ENCODE measurements at regions not wholly inside any gene's neighbourhood (a gene's known extent, or its start where the extent isn't known, plus 50 kb on each side); places are given as distances from the start of the nearest gene placed in this dataset.
"Not testable (repeated sequence)": the region's sequence is repeated elsewhere in the genome, so short reads cannot be mapped to it uniquely, and the experiment has no call there.

GRCh38 chr3:14033023-14033422 lies 91.6 kb downstream of the CHCHD4 start:
- Histone ChIP-seq H3K27me3 (no peaks in the 10 kb centered on the region), H3K4me1 (no peaks in the 10 kb centered on the region), H3K4me3 (no peak overlapping the region), H3K27ac (no peak overlapping the region), H3K9me3 (no peaks in the 10 kb centered on the region), H3K36me3 (no peaks in the 10 kb centered on the region), H3K9ac (ENCODE audit: low read depth in 2 of 2, low read length in 2 of 2) (no peak overlapping the region)
- intact Hi-C loops (cut with DNase I): no loop called here
- TF ChIP-seq CTCF (IDR thresholded peaks at IDR 0.05): no peak
- no peak for DNase-seq

GRCh38 chr3:14031271-14031670 lies 93.4 kb downstream of the CHCHD4 start:
- Histone ChIP-seq H3K4me1 (no peaks in the 10 kb centered on the region), H3K4me3 (no peak overlapping the region), H3K27ac (no peak overlapping the region), H3K9me3 (no peaks in the 10 kb centered on the region), H3K9ac (ENCODE audit: low read depth in 2 of 2, low read length in 2 of 2) (no peak overlapping the region), H3K27me3 (no peaks in the 10 kb centered on the region), H3K36me3 (no peaks in the 10 kb centered on the region)
- no peak for DNase-seq
- TF ChIP-seq CTCF (IDR thresholded peaks at IDR 0.05): no peak
- intact Hi-C loops (cut with DNase I): no loop called here

- H3K9me3 ChIP-seq; H3K27me3 ChIP-seq; H3K4me3 ChIP-seq; DNase-seq; H3K36me3 ChIP-seq; H3K9ac ChIP-seq (ENCODE audit: low read depth in 2 of 2, low read length in 2 of 2); H3K4me1 ChIP-seq; intact Hi-C loops (cut with DNase I); H3K27ac ChIP-seq: not testable (repeated sequence)
These were observed 95.2 kb downstream of the CHCHD4 start for GRCh38 chr3:14029390-14029995.

- H3K4me1 ChIP-seq; H3K36me3 ChIP-seq; DNase-seq; H3K4me3 ChIP-seq; H3K27ac ChIP-seq; H3K9me3 ChIP-seq; H3K9ac ChIP-seq (ENCODE audit: low read depth in 2 of 2, low read length in 2 of 2); H3K27me3 ChIP-seq; intact Hi-C loops (cut with DNase I): not testable (repeated sequence)
These were observed 96.5 kb downstream of the CHCHD4 start for GRCh38 chr3:14028122-14028521.

GRCh38 chr3:14019459-14019858 lies 105.2 kb downstream of the CHCHD4 start:
- no peaks in the 10 kb centered on the region for H3K27me3 ChIP-seq
- no peaks in the 10 kb centered on the region for H3K36me3 ChIP-seq
- H3K27ac ChIP-seq: no peak overlapping the region
- no peak for DNase-seq
- intact Hi-C loops (cut with DNase I): no loop called here
- no peak for TF ChIP-seq CTCF (IDR thresholded peaks at IDR 0.05)
- no peak overlapping the region for H3K9ac ChIP-seq (ENCODE audit: low read depth in 2 of 2, low read length in 2 of 2)
- H3K9me3 ChIP-seq: no peaks in the 10 kb centered on the region
- no peaks in the 10 kb centered on the region for H3K4me1 ChIP-seq
- H3K4me3 ChIP-seq: no peak overlapping the region

DNA sequence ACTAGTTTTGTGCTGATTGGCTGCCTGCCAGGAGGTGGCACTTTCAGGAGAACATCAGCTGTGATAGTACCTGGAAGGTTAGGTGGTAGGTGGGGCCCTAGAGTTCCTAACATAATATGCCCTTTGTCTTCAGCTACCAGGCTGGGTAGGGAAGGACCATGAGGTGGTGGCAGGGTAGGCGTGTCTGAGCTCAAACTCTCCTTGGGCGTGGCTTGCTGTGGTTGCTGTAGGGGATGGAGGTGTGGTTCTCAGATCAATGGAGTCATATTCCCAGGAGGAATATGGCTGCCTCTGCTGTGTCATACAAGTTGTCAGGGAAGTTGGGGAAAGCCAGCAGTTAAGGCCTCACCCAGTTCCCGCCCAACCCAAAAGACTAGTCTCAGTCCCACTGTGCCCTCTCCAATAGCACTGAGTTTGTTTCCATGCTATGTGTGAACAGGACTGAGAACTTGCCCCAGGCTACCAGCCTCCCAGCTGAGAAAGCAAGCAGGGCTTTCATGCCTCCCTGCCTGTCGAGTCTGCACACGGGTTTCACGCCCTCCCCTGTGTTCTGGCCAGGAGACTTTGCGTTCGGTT lies 107.7 kb downstream of the CHCHD4 start:
- no peak for TF ChIP-seq CTCF (IDR thresholded peaks at IDR 0.05)
- Histone ChIP-seq H3K27ac (no peak overlapping the region), H3K4me1 (no peaks in the 10 kb centered on the region), H3K9ac (ENCODE audit: low read depth in 2 of 2, low read length in 2 of 2) (no peak overlapping the region), H3K4me3 (no peak overlapping the region), H3K9me3 (no peaks in the 10 kb centered on the region), H3K27me3 (no peaks in the 10 kb centered on the region), H3K36me3 (no peaks in the 10 kb centered on the region)
- intact Hi-C loops (cut with DNase I): no loop called here
- DNase-seq: peak; percentile 57

Data from colonic mucosa (tissue), 4 donors.